Hippocampal formation (tissue), 2 donors: ENCODE measurements at regions not wholly inside any gene's neighbourhood (a gene's known extent, or its start where the extent isn't known, plus 50 kb on each side); places are given as distances from the start of the nearest gene placed in this dataset.

Source experiments
- DNase-seq, 2 donors: peaks; one replicate each; lab custom pipeline; 2025; lab: John Stamatoyannopoulos, UW

DNA sequence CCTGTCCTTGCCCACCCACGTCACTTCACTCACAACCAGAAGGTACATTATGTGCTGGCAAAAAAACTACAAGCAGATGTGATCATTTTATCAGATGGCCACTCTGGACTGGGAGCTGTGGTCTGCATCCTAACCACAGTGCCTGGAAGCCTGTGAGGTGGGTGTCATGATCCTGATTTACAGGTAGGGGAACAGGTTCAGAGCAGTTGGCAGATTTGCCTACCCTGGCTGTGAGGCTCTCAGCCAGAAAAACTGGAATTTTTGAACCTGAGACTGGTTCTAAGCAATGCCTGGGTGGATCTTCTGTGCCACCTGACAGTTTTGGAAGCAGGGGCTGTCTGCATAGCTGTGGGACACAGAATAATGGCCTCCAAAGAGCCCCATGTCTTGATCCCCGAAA lies 150.8 kb downstream of the SYF2 start:
- no peak for DNase-seq

DNA sequence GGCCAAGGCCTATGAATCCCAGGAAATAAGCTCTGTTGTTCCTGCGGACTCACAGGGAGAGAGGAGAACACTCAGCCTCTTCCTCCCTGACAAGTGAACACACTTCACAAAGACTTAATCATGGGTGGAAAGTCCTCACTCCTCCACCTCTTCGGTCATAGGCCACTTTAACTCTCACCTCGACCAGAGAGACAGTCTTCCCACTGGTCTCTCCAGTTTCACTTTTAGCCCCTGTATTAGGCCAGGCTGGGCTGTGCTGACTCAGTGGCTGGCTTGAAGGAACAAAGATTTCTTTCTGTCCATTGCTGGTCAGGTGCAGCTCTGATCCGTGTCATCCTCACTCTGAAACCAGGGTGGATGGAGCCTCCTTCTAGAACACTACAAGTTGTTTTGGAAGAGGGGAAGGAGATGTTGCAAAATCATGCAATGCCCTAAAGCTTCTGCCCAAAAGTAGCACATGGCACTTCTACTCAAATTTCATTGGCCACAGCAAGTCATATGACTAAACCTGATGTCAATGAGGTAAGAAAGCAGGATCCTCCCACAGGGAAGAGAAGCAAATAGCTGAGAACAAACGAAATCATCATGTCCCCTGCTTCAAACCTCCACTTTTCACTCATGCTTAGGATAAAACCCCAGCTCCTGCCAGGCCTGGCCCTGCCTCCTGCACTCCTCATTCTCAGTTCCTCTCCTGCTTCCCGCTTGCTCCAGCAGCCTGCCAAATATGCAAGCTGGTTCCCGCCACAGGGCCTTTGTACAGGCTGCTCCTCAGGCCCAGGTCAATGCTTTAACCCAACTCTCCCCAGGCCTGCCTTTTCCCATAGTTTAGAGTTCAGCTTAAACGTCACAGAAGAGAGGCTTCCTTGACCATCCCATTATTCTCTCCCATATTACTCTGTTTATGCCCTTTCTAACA lies 150.5 kb upstream of the RUNX3 start:
- DNase-seq = peak in 1 of 2 donors; percentile 8

DNA sequence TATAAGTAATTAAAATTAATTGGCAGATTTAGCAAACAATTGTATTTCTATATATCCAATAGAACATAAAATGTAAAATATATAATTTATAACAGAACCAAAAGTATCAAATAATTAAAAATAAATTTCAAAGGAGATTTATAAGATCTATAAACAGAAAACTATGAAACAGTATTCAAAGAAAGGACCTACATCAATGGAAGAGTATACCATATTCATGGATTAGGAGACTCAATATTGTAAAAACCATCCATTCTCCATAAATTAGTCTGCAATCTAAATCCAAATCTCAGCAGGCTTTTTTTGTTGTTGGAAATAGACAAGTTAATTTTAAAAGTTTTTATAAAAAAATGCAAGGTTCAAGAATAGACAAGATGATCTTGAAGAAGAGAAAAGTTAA lies 149.0 kb upstream of the RUNX3 start:
- DNase-seq = no peak

DNA sequence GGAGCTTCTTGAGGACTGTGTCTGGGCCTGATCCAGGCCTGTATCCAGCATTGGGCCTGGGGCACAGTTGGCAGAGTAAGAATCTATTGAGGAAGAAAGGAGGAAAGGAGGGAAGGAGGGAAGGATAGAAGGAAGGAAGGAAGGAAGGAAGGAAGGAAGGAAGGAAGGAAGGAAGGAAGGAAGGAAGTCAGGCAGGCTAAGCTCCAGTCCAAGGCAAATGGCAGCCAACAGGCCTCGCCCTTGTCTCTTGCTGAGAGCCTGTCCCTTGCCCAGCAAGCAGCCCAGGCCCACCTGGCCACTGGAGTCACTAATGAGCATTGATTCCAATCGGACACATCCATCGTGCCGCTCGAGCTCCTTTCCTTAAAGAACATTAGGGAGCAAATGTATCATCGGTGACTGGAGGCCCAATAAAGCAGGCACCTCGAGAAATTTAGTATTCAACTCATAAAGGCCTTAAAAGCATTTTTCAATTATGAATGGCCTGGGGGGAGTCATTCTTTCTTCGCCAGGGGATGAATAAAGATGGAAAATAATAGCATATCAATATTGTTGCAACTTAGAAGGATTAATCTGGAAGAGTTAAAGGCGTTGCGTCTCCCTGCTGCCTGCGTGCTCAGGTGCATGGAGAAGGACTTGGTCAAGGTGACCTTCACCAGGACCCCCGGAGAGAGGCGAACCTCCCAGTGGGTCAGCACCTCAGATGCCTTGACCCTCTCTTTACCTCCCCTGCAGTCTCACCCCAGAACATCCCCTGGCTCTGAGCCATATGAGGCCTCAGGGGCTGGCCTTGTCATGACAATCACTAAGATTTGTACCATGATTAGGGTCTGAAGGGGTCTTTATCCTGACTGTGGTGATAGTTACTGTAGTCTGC lies 144.5 kb upstream of the RUNX3 start:
- DNase-seq = no peak

DNA sequence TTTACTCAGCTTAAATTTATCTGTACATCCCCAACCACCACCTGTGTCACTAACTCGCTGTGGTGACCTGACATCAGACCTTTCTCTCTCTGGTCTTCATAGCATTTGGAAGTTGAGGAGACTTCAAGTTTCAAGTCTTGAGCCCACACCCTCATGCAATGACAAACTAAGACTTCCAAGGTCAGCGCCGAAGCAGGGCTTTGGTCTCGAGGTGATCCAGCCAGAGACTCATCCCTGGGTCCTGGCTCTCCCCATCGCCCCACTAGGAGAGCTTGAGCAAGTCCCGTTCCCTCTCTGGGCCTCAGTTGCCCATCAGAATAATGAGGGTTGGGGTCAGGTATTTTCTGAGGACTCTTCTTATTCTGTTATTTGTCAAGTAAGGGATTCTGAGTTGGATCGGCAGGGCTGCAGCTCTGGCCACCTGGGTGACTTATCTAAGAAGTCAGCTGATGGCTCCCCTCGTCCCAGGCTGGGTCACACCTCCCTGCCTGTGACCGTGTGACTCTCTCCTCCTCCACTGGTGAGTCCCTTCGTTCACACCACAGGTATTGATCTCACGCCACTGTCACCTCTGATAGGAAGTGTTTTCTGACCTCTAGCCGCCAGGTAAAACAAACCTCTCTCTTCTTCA lies 143.7 kb upstream of the RUNX3 start:
- no peak for DNase-seq

DNA sequence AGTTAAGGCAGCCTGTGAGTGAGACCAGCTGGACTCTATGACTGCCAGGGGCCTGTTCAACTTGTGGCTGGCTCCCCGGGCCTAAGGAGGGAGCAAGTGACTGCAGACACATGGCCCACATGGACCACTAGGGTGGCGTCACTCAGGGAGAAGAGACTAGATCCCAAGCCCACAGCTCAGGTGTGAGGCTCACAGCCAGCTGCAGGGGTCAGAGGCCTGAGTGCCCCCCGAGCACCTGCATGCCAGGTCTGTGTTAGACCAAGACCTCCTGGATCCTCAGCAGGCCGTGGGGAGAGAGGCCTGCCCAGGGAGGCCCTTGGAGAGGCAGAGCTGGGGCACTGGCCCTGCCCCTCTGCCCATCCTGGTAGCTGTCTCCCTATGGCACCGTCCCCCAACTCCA lies 142.4 kb upstream of the RUNX3 start:
- DNase-seq = no peak

DNA sequence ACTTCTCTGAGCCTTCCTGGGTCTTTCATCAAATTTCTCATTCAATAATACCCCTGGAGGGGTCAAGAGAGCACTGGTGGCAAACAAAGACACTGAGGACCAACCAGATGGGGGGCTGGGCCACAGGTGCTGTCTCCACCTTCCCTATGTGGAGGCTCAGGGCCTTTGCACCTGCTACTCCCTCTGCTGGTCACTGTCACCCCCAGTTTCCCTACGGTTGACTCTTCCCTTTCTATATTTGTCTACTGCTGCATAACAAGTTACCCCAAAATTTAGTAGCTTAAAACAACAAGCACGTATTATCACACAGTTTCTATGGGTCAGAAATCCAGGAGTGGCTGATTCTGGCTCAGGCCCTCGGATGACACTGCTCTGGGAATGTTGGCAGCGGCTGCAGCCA lies 138.8 kb upstream of the RUNX3 start:
- DNase-seq = no peak

DNA sequence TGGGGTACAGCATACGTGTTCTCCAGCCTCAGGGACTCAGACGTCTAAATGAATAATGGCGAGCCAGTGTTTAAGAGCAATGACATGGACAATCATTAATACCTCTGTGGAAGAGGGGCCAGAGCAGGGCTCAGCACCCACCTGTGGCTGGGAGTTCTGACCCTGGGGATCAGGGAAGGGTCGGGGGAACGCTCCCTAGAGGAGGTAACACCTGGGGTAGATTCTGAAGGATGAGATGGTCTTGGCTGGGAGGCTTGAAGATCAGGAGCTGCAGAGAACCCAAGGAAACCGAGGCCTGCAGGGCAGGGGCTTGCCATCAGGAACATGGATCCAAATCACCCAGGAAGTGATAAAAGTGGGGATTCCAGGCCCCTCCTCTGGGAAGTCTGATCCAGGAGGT lies 138.2 kb upstream of the RUNX3 start:
- DNase-seq = no peak

DNA sequence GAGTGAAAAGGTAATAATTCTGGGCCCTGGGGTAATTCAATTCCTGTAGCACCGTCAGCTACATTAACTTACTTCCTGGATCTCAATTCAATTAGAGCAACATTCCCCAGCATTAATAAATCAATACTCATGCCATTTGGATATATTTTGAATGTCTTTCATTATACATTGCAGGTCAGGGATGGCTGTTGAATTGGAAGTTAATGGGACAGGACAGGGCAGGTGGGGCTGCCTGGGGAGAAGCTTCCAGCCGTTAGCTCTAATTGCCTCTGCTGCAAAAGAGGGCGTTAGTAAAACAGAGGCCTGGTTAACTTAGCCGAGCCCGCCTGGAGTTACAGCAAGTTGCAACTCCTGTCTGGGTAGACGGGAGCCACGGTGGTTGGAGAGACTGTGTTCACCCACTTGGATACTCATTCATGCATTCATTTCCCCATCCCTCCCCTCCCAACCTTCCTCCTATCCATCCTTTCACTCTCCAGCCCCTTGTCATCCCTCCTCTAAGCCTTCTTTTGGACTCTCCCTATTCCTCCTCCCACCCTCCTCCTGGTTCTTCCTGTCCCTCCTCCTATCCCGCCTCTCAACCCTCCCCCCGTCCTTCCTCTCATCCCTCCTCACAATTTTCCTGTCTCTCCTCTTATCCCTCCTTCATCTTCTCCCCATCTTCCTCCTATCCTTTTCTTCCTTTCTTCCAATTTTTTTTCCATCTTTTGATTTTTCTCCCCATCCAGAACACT lies 137.6 kb upstream of the RUNX3 start:
- no peak for DNase-seq

DNA sequence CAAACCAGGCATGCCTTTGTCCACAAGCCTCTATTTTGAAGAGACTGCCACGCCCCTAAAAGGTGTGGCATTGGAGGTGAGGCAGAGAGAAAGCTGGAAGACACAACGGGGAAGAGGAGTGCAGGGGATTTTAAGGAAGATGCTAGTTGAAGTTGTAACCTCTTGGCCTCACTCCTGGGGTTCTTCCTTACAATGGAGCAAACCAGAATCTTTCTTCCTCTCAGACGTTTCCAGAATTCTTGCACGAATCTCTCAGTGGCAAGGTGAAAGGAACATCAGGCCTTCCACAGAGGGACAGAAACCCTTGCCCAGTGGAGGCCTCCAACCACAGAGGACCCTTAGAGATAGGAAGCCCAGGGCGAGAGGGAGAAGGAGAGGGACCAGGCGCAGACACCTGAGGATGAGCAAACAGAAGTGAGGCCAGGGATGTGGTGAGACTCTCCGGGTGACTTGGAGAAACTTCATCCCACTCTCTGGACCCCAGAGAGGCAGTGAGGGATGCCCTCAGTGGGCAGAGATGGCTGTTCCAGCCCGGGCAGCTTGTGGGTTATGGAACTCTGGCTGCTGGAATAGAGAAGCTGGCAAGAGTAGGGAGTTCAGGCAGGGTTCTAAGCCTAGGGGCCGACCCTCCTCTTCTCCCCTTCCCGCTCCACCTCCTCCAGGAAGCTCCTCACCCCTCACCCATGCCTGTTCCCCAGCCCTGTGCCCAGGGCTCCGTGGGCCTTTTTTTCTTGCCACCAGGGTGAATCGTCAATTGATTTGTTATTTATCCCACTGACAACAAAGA lies 136.8 kb upstream of the RUNX3 start:
- DNase-seq = no peak

DNA sequence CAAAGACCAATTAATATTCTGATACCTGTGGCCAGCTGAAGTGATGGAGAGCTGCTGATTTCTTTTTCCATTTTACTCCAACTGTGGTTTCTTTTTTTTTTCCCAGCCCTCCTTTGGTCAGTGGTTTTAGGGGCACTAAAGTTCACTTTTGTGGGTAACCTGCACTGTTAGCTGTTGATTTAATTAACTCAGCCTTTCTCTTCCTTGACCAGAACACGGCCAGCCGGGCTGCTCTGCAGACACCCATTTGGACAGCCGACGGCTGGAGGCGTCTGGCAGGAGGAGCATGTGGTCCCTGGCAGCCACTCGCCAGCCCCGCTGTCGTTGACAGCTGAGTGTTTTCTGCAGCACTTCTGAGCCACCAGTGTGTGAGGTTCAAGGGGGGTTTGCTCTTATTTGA lies 136.2 kb upstream of the RUNX3 start:
- DNase-seq = no peak

DNA sequence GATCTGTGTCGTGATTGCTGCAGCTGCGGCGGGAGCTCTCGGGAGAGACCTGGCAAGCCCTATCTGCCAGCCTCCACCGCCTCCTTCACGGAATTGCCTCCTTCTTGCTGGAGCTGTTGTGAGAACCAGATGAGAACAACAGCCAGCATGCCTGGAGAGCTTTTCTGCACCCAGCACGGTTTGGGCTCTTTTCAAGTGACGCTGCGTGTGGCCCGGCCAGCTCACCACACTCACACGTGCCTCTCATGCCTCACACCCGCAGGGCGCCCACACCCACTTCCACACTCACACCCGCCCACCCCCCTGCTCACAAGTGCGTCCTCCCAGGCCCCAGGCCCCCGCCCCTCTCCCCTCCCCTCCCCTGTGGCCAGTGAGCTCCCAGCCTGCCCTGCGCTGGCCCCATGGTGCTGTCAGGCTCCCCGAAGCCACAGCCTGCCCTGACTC lies 135.7 kb upstream of the RUNX3 start:
- no peak for DNase-seq

DNA sequence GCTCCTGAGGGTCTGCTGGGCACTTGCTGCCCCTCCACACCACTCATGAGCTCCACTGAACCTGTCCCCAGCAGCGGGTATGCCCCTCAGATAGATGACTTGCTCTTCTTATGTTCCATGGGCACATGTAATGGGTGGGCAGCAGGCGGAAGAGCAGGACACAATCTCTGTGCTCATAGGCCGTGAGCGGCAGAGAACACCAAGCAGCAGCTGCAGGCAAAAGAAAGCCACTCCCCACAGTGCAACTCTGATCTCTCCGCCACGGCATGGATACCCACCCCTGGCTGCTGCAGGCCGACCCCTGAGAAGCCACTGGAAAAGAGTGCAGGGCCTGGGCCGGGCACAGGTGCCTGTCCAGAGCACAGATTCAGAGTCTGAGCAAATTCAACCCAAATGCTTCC lies 135.2 kb upstream of the RUNX3 start:
- no peak for DNase-seq

DNA sequence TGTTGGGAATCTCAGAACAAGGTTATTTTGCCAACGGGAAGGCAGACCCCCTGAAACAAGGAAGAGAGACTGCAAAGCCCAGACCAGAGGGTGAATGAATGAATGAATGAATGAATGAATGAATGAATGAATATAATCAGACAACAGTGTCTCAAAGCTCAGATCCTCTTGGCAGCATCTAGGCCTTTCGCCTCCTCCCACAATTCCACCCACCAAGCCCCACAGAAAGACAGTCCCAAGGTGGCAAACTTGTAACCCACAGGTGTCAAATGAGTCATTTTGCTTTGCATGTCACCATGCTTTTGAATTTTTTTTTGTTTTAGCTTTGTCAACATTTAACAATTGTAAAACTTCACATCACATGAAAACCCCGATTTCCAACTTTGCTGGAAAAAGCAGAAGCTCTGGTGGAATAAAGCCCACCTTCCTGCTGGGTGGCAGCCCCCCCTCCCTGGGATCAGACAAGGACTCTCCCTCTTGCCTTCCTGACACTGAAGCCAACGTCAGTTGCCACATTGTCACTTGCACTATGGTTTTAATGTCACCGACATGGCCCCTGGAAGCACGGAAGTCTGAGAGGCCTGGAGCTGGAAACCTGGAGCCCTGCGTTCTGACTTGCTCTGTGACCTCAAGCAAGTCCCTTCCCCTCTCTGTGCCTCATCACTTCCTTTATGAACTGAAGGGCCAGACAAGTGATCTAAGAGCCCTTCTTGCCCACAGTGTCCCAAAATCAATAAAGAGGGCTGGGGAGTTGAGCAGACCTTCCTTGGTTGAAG lies 134.6 kb upstream of the RUNX3 start:
- DNase-seq = no peak

DNA sequence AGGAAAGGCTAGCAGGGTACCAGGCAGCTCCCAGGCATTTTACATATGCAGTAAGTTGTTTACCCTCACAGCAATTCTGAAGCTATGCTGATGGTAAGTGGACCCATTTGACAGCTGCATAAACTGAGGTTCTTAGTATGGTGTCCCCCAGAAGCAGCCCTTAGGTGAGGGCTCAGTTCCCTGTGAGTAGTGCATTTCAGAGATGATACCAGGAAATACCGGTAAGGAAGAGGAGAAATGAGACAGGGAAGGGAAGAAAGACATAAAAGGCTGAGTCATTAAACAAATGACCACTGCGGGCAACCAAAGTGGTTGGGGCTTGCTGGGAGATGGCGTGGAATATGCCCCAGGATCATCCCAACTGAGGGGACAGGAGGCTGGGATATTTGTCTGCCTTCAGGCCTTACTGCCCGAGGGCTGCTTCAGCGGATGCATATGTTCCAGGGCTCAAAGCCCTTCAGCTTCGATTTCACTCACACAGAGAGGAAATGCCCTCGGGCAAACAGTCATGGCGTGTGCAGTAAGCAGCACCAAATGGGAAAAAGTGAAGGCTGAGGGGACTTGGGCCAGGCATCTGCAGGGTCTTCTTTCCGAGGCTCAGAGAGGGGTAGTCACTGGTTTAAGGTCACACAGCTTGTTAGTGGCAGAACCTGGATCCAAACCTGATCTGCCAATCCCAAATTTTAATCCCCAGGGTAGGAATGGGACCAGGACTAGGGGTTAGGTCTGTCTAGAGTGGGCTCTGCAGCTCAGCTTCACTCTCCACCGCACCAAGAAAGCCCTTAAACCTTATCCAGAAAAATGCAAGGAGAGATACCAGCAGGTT lies 133.7 kb upstream of the RUNX3 start:
- no peak for DNase-seq

DNA sequence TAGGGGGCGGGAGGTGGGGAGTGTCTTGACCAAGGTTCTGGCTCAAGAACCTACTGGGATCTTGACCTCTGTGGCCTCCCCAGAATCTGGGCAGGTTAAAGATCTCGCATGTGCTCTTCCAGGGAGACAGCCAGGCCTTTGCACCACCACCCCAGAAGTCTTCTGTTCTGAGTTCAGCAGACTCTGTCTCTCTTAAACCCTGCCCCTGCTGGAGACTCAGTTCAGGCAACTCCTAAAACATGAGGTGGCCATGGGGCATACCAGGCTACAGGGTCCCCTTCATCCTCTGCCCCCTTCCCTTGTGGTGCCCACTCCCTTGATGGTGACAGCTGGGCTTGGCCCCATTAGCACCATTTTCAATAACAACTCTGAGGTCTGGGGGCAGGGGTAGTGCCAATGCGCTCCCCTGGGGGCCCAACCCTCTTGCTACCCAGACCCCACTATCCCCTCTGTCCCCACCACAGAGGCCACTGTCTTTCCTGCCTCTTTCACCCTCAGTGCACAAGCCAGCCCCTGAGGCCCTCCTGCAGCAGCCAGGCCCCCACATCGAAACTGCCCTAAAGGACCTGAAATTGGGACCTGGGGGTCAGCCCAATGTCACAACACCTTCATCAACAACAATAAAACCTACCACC lies 132.7 kb upstream of the RUNX3 start:
- no peak for DNase-seq

DNA sequence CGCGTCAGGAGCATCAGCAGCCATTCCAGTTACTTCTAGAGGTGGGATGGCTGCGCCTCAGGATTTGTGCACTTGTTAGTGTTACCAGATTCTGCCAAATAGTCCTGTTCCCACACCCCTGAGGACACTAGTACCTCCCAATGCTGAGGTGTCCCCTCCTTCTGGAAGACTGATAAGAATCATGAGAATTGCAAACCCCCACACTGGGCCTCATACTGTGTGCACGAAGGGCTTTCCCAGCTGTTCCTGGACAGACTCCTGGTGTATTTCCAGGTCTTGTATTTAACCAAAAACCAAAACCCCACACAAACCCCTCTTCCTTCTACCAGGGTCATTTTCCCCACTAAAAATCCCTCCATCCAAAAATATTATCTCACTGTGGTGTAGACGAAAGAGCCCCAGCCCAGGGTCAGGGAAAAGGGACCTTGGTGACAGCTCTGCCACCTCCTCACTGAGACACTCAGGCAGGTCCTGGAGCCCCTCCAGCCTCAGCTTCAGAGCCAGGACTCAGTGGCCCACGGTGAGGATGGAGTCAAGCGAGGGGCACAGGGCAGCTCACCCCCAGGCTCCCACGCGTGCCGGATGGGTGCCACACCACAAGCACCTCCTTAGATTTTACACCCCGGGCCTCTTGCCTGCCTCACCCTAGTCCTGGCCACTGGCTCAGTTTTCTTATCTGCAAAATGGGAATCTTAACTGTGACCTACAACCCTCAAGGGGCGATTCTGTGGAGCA lies 131.4 kb upstream of the RUNX3 start:
- DNase-seq = no peak

DNA sequence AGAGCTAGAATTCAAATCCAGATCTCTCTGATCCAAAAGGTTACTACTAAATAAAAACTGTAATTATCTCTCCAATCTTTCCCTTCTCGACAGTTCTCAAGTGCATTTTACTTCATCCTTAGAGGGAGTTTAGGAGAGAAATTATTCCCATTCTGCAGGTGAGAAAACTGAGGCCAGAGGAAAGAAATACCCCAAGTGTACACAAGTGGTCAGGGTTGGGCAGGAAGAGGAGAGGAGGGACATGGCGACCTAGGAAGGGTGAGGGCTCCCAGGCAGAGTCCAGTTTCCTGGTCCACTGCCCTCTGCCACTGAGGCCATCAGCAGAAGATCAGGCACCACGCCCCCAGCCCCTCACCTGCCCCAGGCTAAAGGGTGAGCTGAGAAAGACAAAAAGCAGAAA lies 127.1 kb upstream of the RUNX3 start:
- DNase-seq = no peak
